ENCODE measurements at regions not wholly inside any gene's neighbourhood (a gene's known extent, or its start where the extent isn't known, plus 50 kb on each side); places are given as distances from the start of the nearest gene placed in this dataset.

DNA sequence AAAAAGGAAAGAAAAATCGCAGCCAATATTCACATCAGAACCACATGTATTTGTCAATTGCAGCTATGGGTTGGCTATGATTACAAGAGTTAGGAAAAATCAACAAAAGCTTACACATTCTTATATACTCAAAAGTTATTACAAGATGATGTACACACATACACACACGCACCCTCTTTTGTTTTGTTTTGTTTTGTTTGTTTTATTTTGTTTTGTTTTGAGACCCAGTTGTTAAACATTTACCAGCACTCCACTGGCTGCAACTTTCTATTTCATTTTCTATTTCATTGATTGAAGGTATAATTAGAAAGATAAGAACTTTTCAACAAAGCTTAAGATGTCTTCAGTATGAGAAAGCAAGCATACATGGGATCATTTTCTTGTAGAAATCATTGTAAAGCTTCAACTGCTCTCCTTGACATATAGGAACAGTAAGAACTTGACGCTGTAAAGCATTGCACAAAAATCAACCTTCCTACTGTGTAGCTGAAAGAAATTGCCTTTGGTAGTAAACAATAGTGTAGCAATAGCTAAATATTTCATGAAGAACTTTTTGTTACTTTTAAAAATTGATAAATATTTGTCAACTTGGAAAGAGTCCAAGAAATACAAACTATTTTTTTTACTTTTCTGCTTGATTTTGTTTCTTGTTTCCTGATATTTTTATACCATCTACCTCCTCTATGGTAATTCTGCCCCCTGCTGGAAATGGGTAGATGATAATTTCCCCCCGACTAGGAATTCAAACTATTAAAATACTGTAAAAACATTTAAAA, 205.9 kb downstream of the MBL2 start:
- TF ChIP-seq, protein P1, sequence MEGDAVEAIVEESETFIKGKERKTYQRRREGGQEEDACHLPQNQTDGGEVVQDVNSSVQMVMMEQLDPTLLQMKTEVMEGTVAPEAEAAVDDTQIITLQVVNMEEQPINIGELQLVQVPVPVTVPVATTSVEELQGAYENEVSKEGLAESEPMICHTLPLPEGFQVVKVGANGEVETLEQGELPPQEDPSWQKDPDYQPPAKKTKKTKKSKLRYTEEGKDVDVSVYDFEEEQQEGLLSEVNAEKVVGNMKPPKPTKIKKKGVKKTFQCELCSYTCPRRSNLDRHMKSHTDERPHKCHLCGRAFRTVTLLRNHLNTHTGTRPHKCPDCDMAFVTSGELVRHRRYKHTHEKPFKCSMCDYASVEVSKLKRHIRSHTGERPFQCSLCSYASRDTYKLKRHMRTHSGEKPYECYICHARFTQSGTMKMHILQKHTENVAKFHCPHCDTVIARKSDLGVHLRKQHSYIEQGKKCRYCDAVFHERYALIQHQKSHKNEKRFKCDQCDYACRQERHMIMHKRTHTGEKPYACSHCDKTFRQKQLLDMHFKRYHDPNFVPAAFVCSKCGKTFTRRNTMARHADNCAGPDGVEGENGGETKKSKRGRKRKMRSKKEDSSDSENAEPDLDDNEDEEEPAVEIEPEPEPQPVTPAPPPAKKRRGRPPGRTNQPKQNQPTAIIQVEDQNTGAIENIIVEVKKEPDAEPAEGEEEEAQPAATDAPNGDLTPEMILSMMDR (IDR thresholded peaks at IDR 0.05), result peak in 8 of 12 donors; percentile 6 to 33 (median 19)
- TF ChIP-seq POLR2A (IDR thresholded peaks at IDR 0.05), result no peak
